HG03457 (cell line): ENCODE measurements at regions not wholly inside any gene's neighbourhood (a gene's known extent, or its start where the extent isn't known, plus 50 kb on each side); places are given as distances from the start of the nearest gene placed in this dataset.

Experiments used
- ATAC-seq: cut with Tn5 transposase; IDR thresholded peaks from one replicate; pipeline ENCODE4 v1.9.1; 2021; ENCODE audit warnings: moderate number of reproducible peaks; ENCODE audit not compliant: unreplicated experiment

DNA sequence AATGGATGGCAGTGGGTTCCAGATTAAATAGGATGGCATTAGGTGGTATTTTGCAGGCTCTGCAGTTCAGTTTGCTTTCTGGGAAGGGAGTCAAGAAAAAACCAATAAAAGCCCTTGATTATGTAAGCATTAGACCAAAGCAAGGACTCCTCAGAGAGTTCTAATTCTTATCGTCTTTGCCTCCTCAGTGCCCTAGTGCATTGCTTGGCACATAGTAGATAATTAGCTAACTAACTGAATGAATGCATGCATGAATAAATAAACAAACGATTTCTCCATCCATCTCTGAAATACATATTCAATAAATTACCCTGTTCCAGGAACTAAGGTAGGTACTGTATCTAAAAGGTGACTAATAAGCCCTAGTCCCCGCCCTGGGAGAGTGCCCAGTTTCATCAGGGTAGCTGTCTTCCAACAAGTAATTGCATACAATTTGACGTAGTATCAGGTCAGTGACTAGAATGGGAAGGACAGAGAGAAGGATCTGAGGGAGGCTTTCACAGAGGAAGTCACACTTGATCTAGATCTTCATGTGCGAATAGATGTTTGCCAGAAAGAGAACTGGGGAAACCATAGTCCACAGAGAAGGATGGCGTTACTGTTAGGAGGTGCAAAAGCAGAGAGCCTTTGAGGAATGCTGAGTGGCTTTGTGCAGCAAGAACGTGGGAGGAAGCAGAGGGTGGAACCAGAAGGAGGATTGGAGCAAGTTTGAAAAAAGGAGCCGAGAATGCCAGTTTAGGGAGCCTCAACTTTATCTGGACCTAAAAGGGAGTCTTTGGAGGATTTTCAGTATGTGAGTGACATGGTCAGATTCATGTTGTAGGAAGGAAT lies 111.4 kb downstream of the TBX19 start:
- no peak for ATAC-seq

DNA sequence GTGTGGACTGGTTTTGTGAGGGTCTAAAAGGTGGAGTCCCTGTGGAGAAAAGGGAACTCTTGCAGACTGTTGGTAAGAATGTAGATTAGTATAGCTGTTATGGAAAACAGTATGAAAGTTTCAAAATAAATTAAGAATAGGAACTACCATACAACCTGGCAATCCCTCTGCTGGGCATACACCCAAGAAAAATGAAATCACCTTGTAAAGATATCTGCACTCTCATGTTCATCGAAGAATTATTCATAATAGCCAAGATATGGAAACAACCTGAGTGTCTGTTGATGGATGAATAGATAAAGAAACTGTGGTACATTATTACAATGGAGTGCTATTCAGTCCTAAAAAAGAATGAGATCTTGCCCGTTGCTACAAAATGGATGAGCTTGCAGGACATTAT lies 109.6 kb downstream of the TBX19 start:
- no peak for ATAC-seq

DNA sequence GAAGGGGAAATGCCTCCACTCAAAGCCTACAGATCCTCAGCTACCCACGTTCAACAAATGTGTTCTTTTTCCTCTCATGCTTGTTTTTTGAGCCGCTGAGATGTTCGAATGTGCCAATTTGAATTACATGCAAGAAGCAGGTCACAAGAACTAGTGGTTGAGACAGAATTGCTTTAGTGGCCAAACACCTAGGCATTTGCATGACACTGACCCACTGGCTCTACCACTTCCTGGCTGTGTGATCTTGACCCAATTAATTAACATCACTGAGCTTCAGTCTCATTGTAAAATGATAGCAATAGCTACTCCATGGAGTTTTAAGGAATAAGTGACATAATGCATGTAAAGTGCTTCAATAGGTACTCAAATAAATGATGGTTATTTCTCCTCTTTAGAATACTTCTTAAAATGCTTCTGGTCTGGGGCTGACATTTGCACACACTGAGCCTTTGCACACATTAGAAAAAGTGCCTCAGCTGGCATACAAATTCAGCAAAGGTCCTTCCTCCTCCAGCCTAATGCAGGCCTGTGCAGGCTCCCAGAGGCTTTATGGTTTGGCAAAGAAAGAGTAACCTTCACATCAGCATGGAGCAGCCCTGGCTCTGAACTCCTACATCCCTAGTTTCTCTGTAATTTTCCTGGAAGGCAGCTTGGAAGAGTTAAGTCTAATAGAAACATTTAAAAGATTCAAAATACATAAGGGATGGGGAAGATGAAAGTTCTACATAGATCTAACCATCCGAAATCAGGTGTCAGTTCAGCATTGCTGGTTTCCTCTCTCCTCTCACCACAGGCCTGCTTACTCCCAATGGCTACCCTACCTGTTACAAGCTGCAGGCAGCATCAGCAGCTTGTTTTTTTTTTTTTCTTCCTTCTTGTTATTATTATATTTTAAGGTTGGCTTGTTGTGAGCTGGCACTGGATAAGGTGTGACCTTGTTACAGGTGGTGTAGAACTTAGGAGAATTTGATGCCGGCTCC lies 107.4 kb downstream of the TBX19 start:
- ATAC-seq, result no peak

DNA sequence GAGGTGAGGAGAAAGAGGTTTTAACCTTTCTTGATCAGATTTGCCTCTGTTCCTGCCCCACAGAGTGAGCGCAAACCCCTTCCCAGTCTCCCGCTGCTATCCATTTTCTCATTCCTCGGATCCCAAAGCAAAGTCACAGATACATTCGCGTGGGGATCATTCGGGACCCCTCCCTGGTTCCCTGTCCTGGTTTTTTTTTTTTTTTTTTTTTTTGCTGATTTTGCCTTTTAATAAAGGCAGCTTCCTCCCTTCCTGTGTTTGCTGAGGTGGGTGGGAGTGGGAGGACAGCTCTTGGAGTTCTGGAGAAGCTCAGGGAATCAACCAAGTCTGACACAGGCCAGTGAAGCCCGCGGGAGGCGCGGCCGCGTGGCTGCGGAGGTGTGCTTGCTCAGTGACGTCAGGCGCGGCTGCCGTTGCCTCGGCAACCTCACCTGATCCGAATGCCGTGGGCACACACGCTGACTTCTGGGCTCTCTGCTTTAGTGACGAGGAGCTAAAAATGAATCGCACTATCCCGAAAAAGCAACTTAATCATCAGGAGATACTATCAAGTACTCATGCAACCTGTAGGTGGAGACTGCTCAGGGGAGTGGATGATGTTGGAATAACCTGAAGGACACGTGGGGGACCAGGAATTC lies 106.4 kb downstream of the TBX19 start:
- no peak for ATAC-seq

DNA sequence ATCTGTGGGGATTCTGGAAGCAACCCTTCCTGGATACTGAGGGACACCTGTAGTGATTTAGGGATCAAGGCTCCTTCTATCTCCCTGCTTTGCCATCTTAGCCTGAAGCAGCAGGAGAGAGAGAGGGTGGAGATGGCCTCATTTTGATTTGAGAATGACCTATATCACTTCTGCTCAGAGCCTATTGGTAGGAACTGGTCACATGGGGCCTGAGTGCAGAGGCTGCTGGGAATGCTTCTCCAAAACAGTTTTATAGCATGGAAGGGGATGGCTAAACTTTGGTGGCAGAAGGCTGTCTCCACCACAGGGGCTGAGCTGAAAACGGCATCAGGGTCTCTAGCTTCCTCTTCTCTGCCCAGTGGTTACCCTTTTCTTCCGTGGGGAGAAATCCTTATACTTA lies 105.8 kb downstream of the TBX19 start:
- ATAC-seq, result no peak

DNA sequence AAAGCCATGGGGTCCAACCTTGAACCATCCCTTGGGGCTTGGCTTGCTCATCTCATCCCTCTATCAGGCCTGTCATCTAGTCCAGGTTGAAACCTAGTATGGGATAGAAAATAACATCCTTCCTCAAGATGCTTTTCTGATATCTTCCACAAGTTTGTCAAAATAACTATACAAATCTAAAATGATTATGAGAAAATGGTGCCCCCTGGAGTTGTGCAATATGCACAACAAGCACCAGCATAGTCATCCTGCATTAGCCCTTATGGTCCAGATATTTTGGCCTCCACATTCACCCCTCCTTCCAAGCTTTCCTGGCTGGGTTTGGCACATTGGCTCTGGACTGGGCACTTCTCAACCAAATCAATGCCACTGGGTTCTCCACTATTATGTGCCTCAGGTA lies 101.2 kb downstream of the TBX19 start:
- no peak for ATAC-seq

DNA sequence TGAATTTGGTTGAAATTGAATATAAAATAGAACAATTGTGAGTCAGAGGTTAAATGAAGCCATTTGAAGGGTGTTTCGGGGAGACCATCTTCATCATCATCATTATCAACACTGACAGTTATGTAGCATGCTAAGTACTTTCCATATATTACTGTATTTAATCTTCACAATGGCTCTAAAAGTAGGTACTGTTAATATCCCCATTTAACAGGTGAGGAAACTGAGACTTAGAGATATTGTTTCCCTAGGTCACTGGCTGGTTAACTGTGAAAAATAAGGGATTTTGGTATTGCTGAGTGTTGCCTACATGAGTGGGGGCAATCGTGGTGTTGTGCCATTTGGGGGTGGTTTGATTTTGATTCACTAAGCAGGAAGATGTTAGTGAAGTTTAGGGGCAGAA lies 100.3 kb downstream of the TBX19 start:
- no peak for ATAC-seq

DNA sequence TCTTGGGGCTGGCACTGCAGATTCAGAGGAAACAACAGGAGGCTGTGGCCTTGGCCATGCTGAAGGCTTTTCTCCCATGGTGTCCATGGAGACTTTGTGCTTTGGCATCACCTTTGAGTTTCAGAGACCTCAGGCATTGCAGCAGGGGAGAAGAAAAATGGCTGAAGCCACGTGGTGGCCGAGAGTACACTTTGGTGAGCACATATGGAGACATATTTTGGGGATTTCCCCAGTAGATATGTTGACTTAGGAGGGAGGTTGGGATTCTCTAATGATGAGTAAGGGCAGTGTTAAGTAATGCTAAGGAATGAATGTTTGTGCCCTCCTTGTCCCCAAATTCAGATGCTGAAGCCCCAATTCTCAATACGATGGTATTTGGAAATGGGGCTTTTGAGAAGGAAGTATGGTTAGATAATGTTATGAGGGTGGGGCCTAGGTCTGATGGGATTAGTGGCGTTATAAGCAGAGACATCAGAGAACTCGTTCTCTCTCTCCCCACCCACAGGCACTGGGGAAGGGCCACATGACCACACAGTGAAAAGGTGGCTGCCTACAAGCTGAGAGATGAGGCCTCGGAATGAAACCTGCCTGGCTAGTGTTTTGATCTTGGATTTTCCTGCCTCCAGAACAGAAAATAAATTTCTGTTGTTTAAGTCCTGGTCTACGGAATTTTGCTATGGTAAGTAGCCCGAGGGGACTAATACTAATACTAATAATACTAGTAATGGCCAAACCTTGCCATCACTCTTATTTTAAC lies 98.6 kb downstream of the TBX19 start:
- ATAC-seq, result no peak

DNA sequence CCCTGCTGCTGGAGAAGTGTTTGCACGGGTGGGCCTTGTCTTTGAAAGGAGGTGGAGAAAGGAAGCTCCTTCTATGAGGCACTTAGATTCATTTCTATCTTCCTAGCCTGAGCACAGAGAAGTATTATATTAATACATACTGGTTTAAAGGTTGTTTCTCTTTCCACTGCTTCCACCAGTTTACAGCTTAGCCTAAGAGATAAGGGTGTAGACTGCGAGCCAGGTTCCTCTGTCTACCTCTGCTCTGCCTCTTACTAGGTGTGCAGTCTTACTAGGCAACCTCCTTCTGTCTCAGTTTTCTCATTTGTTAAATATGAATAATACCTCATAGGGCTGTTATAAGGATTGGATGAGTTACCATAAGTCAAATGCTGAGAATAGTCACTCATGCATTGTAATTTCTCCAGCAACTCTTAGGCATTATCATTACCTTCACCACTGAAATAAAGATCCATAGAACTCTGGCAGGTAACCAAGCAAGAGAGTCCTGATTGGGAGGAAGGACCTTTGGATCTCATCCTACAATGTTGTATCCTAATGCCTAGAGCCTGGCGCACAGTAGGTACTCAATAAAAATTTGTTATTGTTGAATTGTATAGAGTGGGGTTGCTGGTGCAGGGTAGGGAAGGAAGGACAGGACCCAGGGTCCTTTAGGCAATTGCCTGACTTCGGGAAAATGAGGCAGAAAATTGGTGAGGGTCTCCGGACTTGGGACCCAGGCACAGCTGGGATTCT lies 95.1 kb downstream of the TBX19 start:
- no peak for ATAC-seq

DNA sequence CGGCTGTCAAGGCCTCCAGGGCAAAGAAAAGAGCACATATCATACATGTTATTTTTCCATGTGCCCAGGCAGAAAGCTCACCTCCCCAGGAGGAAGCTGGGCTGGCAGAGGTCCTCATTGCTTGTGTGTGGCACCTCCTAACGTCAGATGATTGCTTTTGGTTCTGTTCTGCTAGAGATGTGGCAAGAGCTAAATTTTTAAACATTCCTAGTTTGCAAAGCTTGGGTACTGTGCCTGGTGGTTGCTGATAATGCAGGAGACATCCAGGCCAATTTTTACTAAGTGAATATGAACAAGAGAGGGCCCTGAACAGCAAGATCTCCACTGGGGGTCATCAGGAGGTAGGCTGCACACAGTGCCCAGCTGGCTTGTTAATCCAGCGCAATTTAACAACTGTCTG lies 93.9 kb downstream of the TBX19 start:
- no peak for ATAC-seq

DNA sequence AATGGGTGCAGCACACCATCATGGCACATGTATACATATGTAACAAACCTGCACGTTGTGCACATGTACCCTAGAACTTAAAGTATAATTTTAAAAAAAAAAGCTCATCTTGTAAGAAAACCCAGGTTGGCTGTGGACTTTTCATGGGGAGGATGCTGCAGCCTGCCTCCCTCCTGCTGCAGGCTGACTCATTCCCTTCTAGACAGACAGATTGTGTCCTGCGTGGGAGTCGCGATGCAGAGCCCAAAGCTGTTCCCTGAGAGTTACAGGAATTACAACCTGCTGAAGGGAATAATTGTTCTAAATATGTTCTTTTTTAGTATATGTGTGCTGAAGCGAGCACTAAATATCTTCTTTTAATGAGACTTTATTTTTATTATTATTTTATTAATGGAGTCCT lies 93.2 kb downstream of the TBX19 start:
- ATAC-seq, result no peak

DNA sequence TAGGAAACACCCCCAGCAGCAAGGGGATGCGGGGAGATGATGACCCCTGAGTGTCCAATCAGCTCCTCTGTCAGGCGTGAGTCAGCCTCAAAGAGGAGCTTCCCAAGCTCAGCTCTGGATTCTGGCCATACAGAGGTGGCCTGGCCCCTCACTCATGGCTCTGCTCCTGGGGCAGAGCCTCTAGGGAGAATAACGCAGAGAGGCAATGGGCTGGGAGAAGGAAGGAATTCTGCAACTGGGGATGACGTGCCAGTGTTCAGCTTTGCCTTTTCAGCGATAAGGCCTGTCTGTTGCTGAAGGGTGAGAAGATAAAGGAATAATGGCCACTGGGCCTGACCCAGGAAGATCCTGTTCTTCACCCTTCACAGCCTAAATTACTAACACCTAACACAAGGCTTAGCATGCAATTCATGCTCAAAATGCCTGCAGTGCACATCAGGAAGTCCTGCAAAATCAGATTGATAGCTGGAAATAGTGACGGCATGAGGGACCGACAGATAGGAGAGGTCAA lies 92.2 kb downstream of the TBX19 start:
- no peak for ATAC-seq

DNA sequence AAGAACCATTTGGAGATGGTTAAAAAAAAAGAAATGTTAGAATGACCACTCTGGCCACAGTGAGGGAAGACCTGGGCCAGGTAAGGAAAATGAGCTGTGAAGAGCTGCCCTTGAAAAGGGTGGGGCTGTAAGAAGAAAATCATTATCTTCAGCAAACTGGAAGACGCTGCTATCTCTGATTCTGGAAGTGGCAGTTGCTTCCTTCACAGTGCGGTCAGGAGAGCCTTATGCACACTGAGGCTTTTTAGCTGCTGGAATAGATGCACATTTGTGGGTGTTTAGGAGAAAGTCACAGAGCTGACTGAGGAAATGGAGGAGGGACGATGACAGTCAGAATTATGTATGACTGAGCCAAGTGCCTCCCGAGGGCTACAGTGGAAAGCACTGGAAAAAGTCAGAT lies 91.6 kb downstream of the TBX19 start:
- ATAC-seq, result no peak

DNA sequence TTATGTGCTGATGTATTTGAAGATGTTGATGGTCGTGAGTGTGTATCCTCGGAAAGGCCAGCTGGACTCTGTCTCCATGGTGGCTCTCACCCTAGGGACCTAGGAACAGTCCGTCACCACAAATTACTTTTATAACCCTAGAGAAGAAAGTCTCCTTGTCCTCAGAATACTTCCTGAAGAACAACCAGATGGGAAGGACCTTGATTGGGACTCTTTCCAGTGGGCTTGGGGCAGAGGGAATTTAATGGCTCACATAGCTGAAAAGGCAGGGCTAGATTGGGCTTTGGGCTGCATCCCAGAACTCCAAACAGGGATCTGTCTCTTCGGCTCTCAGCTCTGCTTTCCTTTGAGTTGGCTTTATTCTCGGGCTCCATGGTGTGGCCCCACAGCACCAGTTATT lies 90.8 kb downstream of the TBX19 start:
- ATAC-seq, result no peak

DNA sequence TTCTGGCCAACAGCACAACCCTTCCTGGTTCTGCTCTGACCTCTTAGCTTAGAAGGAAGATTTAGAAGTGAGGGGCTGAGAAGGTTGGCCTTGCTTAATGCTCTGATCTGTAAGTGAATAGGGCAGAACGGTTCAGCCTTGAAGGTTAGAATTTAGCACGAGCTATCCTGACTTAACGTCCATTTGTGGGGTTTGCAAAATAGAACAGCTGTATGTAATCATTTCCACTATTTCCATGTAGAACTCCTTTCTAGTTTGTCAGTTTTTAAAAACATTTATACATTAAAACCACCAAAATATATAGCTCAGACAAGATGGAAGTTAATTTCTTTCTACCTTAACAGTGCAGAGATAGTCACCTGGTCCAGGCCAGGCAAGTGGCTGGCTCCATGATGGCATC lies 89.9 kb downstream of the TBX19 start:
- no peak for ATAC-seq

DNA sequence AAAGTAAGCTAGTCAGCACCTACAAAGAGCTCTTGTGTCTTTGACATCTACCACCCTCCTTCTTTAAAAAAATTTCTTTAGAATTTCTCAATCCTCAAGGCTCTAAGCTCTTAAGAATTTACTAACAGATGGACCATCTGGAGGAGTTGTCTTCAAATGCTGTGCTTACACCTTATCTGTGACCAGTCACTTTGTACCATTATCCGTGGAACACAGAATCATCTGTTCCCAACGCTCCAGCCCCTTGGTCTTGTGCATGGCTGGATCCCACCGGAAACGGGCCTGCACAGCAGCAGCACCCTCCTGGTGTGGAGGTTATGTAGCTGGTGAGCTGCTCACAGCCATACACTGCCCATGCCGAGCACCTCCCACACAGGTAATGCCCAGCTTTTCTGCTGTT lies 89.0 kb downstream of the TBX19 start:
- ATAC-seq, result no peak

DNA sequence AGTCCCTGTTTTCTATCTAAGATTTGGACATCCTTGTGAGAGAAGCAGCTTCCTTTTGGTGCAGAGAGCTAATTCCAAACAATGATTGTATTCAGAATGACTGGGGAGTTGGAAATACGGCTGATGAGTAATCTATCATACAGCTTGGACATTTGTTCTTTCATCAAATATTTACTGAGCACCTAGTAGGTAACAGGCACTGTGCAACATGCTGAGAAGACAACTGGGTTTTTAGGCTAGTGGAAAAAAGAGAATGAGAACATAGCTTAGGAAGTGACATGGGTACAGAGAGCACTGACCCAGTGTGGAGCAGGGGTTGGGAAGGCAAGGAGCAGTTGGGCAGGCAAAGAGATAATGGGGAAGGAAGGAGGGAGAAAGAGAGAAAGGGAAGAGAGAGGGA lies 87.5 kb downstream of the TBX19 start:
- no peak for ATAC-seq

DNA sequence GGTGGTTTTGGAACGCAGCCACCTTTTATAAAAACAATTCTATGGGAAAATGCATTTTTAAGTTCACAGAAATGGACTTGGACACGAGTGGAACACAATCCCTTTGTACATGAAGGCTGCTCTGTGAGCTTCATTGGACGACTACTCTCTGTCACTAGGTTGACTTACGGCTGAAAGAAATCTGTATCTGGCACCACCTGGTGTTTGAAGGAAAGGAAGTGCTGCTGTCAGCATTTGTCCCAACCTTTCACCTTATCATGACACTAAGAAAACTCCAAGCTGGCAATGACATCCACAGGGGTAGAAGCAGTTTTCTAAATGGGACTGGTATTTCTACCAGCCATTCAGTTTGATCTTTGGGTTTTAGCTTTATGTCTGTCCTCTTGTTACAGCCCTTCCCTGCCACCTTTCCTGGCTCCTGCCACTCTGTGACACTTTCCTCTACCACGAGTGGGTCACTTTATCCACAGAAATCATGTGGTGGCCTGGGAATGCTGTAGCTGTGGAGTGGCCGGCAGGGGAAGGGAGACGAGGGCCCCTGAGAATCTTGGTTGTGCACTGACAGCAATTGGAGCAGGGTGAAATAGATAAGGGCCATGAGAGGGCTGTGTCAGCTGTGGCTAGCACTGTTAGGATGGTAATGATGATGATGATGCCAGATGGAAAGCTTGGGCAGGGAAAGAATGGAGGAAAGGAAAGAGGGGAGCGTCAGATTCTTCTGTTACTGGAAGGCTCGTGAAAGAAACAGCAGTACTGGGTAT lies 85.2 kb downstream of the TBX19 start:
- no peak for ATAC-seq
